C4-2B (cell line): ENCODE measurements at regions not wholly inside any gene's neighbourhood (a gene's known extent, or its start where the extent isn't known, plus 50 kb on each side); places are given as distances from the start of the nearest gene placed in this dataset.

ENCODE experiments used
- CTCF ChIP-seq: fragments of 450-650 bp; conservative IDR thresholded peaks from 2 replicates; pipeline ENCODE4 v1.5.1; 2017; ENCODE audit warnings: mild to moderate bottlenecking
- ZFX ChIP-seq: fragments of 450-650 bp; IDR thresholded peaks from 2 replicates; pipeline ENCODE4 v1.6.1; 2017

- no peak for TF ChIP-seq CTCF
- no peak for TF ChIP-seq ZFX
Observed at GRCh38 chr9:84138541-84138940, 157.9 kb downstream of the RMI1 start.
